CD4-positive, alpha-beta T cell treated with Interleukin-17A for 4 hours (primary cell): ENCODE measurements at regions not wholly inside any gene's neighbourhood (a gene's known extent, or its start where the extent isn't known, plus 50 kb on each side); places are given as distances from the start of the nearest gene placed in this dataset.

Source experiments
- DNase-seq: peaks from one replicate; pipeline ENCODE4 v3.0.0-alpha.2; 2020; ENCODE audit warnings: mixed read lengths

- DNase-seq, result no peak
These were observed 68.1 kb upstream of the FOXK1 start for GRCh38 chr7:4613846-4614548.

GRCh38 chr7:4616116-4616515 is 66.0 kb upstream of the FOXK1 start:
- DNase-seq, result no peak

GRCh38 chr7:4621396-4621795 is 60.7 kb upstream of the FOXK1 start:
- DNase-seq, result no peak

GRCh38 chr7:4626318-4626845 is 55.7 kb upstream of the FOXK1 start:
- DNase-seq, result no peak

- no peak for DNase-seq
These were observed 52.7 kb upstream of the FOXK1 start for GRCh38 chr7:4629287-4629895.

- no peak for DNase-seq
These were observed 50.5 kb upstream of the FOXK1 start for GRCh38 chr7:4631380-4632179.
